ENCODE measurements at regions not wholly inside any gene's neighbourhood (a gene's known extent, or its start where the extent isn't known, plus 50 kb on each side); places are given as distances from the start of the nearest gene placed in this dataset.

DNA sequence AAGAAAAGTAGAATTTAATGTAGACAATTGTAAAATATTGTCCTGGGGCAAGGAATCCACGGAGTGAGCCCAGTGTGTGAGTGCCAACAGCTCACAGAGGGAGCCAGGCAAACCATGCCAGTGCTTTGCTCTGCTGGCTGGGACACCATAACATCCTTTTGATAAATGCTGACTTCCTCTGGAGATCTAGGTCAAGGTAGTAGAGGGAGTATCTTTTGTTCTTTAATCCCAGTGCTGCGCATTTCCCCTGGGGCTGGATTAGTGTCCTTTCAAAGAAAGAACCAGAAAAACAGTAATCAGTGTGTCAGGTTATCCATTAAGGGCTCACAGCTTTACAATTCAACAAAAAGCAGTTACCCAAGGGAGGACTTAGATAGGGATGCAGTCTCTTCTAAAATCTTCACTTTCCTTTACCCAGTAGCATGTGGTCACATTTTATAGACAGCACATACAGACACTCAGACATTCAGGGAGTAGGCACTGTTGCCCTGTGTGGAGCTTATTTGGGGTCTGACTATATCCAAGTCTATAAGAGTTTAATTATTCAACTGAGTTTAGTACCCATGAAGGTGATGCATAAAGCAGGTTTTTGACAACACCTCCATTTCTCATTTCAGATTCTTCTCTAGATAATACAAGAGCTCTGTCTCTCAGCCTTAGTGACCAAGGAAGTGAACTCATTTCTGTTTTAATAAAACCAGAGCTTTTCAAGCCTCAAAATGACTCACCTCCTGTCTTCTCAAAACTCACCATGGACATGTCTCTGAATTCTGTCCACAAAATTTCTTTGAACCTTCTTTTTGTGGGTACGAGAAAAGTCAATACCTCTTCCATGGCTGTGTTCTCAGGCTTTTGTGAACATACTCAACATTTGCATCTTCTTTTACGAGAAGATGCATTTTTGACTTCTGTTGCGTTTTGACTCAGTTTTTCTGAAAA is 215.3 kb downstream of the BRINP2 start:
- Mint-ChIP-seq H3K36me3 (ENCODE audit: low read depth, unreplicated experiment) (peaks cover 3% of the 10 kb centered on the region), H3K9me3 (ENCODE audit: unreplicated experiment) (no peaks in the 10 kb centered on the region), H3K4me1 (ENCODE audit: unreplicated experiment) (peaks cover 4% of the 10 kb centered on the region), H3K27ac (ENCODE audit: unreplicated experiment) (no peak overlapping the region), H3K4me3 (ENCODE audit: unreplicated experiment) (no peak overlapping the region), H3K27me3 (ENCODE audit: unreplicated experiment) (peaks cover 3% of the 10 kb centered on the region)
- TF ChIP-seq, protein P1, sequence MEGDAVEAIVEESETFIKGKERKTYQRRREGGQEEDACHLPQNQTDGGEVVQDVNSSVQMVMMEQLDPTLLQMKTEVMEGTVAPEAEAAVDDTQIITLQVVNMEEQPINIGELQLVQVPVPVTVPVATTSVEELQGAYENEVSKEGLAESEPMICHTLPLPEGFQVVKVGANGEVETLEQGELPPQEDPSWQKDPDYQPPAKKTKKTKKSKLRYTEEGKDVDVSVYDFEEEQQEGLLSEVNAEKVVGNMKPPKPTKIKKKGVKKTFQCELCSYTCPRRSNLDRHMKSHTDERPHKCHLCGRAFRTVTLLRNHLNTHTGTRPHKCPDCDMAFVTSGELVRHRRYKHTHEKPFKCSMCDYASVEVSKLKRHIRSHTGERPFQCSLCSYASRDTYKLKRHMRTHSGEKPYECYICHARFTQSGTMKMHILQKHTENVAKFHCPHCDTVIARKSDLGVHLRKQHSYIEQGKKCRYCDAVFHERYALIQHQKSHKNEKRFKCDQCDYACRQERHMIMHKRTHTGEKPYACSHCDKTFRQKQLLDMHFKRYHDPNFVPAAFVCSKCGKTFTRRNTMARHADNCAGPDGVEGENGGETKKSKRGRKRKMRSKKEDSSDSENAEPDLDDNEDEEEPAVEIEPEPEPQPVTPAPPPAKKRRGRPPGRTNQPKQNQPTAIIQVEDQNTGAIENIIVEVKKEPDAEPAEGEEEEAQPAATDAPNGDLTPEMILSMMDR (IDR thresholded peaks at IDR 0.05; ENCODE audit: unreplicated experiment): no peak
- DNase-seq (ENCODE audit: low spot score): no peak

DNA sequence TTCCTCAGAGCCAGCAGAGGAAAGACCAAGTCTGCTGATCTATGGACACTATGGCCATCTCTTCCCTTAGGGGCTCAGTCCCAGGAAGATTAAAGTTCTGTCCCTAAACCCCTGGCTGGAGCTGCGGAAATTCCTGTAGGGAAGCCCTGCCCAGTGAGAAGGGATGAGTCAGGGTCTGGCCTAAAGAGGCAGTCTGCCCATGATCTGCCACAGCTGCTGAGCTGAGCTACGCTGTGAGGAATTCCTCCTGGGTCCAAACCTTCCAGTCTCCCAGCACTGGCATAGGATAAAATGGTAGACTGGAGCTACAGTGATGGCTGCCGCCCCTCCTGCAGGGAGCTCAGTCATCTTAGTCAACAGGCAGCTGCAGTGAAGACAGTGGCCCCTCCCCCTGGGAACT is 213.7 kb downstream of the BRINP2 start:
- Mint-ChIP-seq H3K36me3 (ENCODE audit: low read depth, unreplicated experiment) (peaks cover 3% of the 10 kb centered on the region), H3K4me3 (ENCODE audit: unreplicated experiment) (no peak overlapping the region), H3K27ac (ENCODE audit: unreplicated experiment) (no peak overlapping the region), H3K9me3 (ENCODE audit: unreplicated experiment) (no peaks in the 10 kb centered on the region), H3K4me1 (ENCODE audit: unreplicated experiment) (peaks cover 4% of the 10 kb centered on the region), H3K27me3 (ENCODE audit: unreplicated experiment) (peaks cover 3% of the 10 kb centered on the region)
- DNase-seq (ENCODE audit: low spot score): no peak
- TF ChIP-seq, protein P1 (IDR thresholded peaks at IDR 0.05; ENCODE audit: unreplicated experiment): no peak

DNA sequence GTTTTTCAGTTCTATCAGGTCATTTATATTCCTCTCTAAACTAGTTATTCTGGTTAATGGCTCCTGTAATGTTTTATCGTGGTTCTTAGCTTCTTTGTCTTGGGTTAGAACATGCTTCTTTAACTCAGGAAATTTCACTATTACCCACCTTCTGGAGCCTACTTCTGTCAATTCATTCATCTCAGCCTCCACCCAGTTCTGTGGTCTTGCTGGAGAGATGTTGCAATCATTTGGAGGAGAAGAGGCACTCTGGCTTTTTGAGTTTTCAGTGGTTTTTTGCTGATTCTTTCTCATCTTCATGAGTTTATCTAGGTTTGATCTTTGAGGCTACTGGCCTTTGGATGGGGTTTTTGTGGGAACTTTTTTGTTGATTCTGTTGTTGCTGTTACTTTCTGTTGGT is 213.0 kb downstream of the BRINP2 start:
- TF ChIP-seq, protein P1 (IDR thresholded peaks at IDR 0.05; ENCODE audit: unreplicated experiment): no peak
- Mint-ChIP-seq H3K4me1 (ENCODE audit: unreplicated experiment) (peaks cover 4% of the 10 kb centered on the region), H3K27me3 (ENCODE audit: unreplicated experiment) (peaks cover 3% of the 10 kb centered on the region)

DNA sequence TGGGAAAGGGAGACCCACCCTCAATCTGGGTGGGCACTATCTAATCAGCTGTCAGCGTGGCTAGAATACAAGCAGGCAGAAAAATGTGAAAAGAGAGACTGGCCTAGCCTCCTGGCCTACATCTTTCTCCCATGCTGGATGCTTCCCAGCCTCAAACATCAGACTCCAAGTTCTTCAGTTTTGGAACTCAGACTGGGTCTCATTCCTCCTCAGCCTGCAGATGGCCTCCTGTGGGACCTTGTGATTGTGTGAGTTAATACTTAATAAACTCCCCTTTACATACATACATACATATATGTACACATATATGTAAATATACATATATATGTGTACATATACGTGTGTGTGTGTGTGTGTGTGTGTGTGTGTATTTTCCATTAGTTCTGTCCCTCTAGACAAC is 207.1 kb downstream of the BRINP2 start:
- TF ChIP-seq, protein P1 (IDR thresholded peaks at IDR 0.05; ENCODE audit: unreplicated experiment): no peak
- no peak for DNase-seq (ENCODE audit: low spot score)
- Mint-ChIP-seq H3K27ac (ENCODE audit: unreplicated experiment) (no peak overlapping the region), H3K4me1 (ENCODE audit: unreplicated experiment) (no peaks in the 10 kb centered on the region), H3K27me3 (ENCODE audit: unreplicated experiment) (no peaks in the 10 kb centered on the region), H3K9me3 (ENCODE audit: unreplicated experiment) (no peaks in the 10 kb centered on the region), H3K36me3 (ENCODE audit: low read depth, unreplicated experiment) (peaks cover 18% of the 10 kb centered on the region), H3K4me3 (ENCODE audit: unreplicated experiment) (no peak overlapping the region)

More for the DNA sequence above, 213.0 kb downstream of the BRINP2 start:
- DNase-seq (ENCODE audit: low spot score): no peak
- no peak overlapping the region for H3K4me3 Mint-ChIP-seq (ENCODE audit: unreplicated experiment)
- H3K36me3 Mint-ChIP-seq (ENCODE audit: low read depth, unreplicated experiment): peaks cover 3% of the 10 kb centered on the region
- no peak overlapping the region for H3K27ac Mint-ChIP-seq (ENCODE audit: unreplicated experiment)
- H3K9me3 Mint-ChIP-seq (ENCODE audit: unreplicated experiment): no peaks in the 10 kb centered on the region

DNA sequence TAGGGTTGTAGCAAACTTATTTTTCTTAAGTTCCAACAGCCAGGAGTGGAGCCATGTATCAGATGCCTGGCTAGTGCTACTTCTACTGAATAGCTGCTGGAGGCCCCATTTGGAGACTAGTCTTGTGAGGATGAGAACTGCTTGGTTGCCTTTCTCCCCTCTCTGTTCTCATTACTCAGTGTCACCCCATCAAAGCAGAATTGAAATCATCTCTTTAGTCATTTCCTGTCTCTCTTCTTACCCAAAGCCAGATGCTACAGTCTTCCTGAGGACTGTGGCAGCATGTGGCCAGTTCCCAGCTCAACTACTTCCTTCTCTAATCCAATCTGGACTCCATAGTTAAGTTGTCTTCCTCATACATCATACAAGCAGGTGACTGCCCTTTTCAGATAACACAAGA is 197.5 kb downstream of the BRINP2 start:
- TF ChIP-seq, protein P1 (IDR thresholded peaks at IDR 0.05; ENCODE audit: unreplicated experiment): no peak

More for the DNA sequence above, 197.5 kb downstream of the BRINP2 start:
- peaks cover 3% of the 10 kb centered on the region for H3K27me3 Mint-ChIP-seq (ENCODE audit: unreplicated experiment)
- DNase-seq (ENCODE audit: low spot score): no peak
- peaks cover 12% of the 10 kb centered on the region for H3K36me3 Mint-ChIP-seq (ENCODE audit: low read depth, unreplicated experiment)
- no peaks in the 10 kb centered on the region for H3K9me3 Mint-ChIP-seq (ENCODE audit: unreplicated experiment)
- peaks cover 3% of the 10 kb centered on the region for H3K4me1 Mint-ChIP-seq (ENCODE audit: unreplicated experiment)
- H3K4me3 Mint-ChIP-seq (ENCODE audit: unreplicated experiment): no peak overlapping the region
- no peak overlapping the region for H3K27ac Mint-ChIP-seq (ENCODE audit: unreplicated experiment)
